Activated CD4-positive, alpha-beta T cell treated with anti-CD3 and anti-CD28 coated beads, Interleukin-2, amount 50 U/mL, for 48 hours (primary cell): ENCODE measurements at regions not wholly inside any gene's neighbourhood (a gene's known extent, or its start where the extent isn't known, plus 50 kb on each side); places are given as distances from the start of the nearest gene placed in this dataset.

Source experiments
- DNase-seq, 2 experiments: peaks; one replicate each; pipeline ENCODE4 v3.0.0-alpha.2; 2020

DNA sequence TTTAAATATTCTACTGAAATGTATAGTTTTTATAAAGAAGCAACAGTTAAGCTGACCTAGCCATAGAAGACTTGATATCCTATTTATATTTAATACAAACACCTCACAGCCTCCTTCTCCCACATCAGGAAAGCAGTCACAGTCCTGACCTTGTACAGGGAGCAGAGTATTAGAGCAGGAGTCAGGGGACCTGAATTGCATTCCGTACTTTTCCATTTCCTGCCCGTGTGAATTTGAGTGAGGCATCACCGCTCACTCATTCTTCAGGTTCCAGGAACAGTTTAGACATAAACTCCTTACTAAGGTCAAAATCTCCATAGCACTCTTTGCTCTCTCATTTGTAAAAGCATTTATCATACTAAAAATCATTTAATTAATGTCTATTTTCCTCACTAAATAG, 482.5 kb upstream of the FAT3 start:
- DNase-seq, result no peak

DNA sequence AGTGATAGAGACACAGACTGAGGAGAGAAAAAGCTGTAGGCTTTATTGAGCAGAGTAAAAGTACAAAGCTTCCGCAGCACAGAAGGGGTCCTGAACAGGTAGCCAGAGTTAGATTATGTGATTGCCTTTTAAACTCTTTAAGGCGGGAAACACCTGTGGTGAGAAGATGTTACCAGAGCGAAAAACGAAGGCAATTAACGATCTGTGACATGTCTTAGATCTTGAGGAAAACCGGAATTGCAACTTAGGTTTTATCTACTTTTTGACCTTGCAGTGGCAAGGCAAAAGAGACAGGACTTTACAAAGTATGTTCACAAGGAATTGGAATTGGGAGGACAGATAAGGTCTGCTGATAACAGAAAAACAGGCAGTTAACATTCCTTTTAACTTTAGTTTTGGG, 493.6 kb upstream of the FAT3 start:
- DNase-seq, result no peak

DNA sequence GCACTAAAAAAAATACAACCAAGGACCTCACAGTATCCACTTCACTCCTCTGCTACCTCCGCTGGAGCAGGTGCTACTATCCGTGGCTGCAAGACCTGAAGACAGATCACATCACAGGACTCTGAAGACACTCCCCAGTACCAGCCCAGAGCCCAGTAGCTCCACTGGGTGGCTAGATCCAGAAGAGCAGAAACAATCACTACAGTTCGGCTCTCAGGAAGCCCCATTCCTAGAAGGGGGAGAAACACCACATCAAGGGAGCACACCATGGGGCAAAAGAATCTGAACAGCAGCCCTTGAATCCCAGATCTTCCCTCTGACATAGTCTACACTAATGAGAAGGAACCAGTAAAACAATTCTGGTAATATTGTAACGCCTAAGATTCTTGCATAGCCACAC, 494.0 kb upstream of the FAT3 start:
- DNase-seq, result no peak

DNA sequence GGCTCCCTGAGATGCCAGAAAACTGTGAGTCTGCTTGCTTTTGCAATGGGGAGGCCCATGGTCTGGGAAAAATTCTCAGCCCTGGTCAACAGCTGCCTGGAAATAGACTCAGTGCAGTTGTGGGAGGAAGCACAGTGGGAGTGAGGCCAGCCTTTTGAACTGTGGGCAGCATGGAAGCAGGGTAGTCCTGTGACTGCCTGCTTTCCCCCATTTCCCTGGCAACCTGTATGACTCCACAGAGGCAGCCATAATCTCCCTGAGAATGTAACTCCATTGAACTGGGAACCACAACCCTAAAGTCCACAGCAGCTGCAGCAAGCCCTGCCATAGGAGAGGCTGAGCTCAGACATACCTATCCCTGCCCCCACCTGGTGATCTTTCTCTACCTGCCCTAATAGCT, 494.6 kb upstream of the FAT3 start:
- no peak for DNase-seq

DNA sequence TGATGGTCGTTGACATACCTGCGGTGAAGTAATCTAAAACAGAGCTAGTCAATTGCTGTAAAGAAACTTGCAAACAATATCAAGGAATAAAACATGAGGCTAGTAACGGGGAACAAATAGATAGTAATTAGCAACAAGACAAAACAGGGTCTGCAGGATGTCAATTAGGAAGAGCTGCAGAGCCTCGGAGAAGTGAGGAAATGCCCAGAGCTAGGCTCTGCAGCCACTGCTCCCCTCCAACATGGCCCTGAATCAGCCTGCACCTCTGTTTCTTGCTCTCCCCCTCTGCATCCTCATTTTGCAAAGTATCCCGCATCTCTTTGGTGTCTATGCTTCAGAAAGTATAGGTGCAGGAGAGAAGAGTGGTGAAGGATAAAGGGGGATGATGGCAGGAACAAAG, 507.4 kb upstream of the FAT3 start:
- no peak for DNase-seq

DNA sequence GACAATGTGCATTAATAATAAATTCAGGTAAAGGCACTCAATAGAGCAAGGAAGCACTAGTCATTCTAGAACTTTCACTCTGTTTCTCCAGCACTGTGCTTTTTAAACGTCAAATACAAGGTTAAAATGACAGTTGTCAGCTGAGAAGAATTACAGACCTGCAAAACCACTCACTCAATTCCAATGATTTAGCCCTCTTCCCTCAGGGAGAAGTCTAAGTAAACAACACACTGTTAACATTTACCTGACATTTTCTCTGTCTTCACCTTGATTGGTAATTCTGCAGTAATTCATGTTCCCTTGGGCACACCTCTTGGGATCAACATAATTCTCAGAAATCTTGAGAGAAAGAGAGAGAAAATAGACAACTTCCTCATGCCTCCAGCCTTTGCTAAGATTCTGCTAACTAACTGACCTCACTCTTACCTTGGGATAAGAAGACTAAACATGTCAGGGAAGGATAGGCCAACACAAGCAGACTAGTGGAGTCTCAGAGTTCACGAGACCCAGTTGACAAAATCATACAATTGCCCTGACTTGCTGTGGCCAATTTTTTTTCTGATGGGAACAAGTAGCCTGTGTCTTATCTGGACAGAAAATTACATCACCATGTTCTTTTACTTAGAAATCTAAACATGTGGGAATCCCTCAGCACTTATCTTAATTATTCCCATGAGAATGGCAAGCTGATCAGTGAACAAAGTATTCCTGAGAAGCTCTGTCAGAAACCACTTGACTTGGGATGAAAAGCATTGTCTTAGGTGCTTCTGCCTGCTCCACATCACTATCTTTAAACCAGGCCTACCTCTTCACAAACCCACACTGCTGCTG, 516.8 kb upstream of the FAT3 start:
- no peak for DNase-seq

DNA sequence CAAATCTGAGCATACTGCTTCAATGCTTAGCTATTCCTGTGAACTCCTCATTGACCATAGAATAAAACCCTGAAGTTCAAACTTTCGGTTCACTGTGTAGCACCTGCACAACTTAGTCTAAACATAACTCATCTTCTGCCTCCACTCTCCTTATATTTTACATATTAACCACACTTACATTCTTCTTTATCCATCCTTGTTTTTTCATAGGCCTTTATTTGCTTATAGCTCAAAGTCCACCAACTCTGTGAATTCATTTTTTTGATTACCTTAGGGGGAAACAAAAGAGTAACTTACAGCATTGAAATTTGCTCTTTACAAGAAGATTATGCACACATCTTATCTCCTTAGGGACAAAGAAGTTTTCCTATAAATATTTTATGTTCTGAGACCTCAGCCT, 521.6 kb upstream of the FAT3 start:
- no peak for DNase-seq

DNA sequence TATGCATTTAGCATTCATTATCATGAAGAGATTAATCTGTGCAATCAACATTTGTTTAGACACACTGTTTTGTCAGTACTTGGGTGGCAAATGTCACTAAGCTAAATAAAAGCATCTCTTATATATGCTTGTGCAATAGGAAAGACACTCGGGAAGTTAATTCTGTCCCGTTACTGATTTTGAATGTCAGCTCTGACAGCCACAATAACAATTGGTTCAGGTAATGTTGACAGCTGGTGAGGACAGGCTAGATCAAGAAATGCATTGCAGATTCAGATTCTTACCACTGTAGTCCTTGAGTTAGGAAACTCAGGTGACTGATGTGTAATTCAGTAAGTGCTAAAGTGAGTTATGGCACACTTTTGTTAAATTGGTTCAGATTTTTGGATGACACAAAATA, 523.8 kb upstream of the FAT3 start:
- DNase-seq, result no peak

DNA sequence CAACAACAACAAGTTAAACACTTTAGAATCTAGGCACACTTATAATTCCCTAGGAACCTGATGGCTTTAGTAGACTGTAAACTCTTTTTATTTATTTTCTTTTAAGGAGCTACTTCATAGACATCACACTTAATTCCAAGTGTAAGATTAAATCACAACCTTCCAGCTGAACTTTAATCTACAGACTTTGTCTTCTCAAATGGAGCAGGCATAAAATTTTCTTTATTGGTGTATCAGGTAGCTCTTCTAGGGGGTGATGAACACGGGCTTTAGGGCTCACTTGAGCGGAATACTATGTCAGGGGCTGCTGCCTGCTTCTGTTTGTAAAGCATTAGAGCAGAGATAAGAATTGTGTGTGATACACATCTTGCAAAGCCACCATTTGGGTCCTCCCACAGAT, 525.8 kb upstream of the FAT3 start:
- no peak for DNase-seq

DNA sequence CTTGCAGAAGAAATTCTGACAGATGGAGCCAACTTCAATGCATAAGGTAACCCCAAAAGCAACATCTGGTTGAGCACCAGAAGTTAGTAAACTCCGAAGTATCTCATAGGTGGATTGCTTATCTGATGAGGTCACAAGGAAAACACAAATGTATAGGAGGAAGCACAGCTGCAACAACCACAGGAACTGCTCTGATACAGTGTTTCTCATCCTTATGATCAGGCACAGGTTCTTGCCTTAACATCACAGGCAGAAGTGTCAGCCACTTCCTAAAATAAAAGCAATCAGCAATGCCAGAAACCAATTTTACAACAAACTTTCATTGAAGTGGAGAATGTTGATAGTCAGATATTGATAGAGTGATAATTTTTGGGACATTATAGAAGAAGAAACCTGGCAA, 530.3 kb upstream of the FAT3 start:
- no peak for DNase-seq

DNA sequence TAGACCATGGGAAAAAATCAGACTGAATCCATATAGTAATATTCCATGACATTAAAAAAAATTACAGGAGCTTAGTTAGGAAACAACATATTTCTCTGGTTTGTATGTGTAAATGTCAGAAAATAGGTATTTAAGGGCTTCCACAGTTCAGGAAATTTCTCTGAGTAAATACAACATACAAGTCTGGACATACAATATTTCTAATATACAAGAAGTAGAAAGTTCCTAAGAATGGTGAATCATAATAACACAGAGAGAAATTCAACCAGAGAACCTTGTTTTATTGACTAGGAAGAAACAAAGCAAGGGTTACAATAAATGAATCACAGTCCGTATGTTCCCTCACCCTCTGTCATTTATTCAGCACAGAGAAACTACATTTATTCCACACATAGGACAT, 532.7 kb upstream of the FAT3 start:
- DNase-seq, result no peak

DNA sequence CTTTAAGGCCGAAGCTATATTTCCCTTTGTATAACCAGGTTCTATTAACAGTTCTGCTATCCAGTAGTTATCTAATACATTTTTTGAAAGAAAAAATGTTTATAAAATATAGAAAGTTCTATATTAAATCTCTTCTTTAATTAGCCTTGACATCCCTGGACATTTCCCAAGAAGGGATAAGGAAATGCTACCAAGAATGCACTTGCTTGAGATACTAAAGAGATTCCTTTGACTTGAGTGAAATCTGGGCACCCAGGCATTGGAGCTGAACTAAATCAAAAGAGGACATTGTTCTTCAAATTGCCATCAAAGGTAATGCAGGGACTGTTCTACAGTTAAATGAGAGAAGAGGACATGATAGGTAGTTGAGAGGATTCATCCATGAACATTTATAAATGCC, 535.9 kb upstream of the FAT3 start:
- no peak for DNase-seq

DNA sequence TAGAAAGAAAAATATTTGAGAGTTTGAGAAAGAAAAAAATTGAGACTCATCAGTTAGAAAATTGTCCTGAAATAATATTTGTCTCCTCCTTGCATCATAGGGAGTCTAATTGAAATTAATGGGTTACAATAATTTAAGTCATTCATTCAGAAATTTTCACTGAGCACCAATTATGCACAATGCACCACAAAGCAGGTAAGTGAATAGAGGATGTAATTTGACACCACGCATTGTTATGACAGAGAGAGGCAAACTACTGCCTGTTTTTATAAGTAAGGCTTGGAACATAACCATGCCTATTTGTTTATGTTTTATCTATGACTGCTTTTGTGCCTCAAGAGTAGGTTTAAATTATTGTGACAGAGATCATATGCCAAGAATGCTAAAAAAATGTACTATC, 537.9 kb upstream of the FAT3 start:
- DNase-seq, result no peak

DNA sequence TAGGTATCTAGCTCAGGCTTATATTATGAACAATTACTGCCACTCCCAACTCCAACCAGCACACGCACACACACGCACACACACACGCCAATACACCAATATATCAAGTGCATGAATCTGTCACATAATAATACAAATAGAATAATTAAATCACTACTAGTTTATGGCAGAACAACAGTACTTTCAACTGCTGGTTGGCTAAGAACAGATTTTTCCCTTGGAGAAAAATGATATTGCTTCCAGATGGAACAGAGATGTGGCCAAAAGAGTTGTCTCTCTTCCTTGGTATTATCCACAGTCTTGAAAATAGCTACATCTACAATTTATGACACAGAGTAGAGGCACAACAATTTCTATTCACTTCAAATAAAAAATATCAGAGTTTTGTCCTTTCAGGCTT, 538.3 kb upstream of the FAT3 start:
- no peak for DNase-seq

DNA sequence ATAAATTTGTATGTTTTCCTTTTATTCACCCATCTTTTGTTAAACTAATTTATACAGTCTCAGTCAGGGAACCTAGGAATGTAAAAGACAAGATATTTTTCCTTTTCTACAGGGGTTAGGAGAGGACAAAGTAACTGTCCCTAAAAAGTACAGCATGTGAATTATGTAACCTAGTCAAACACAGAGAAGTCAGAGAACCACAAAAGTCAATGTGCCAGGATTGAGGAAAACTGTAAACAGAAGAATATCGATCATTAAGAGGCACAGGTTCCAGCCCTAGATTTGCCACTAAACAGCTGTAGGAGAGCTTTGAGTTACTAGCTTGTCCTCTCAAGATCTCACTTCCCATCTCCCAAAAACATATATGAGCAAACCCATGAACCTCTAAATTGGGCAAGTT, 550.9 kb upstream of the FAT3 start:
- no peak for DNase-seq

DNA sequence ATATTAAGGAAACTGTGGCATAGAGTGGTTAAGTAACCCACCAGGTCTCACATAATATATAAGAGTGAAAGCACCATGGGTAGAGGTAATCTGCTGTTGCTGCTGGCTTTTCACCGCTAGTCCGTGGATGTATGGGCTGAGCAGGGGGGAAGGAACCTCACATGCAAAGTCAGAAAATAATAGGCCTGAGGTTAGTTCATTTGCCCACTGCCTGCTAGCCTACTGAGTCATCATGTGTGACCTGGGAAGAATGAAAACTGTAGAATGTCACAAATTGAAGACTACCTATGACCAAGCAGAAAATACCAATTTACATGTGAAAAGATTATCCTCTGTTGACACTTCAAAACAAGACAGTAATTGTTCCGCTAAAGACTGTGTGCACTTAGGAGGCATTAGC, 560.1 kb upstream of the FAT3 start:
- DNase-seq, result no peak

DNA sequence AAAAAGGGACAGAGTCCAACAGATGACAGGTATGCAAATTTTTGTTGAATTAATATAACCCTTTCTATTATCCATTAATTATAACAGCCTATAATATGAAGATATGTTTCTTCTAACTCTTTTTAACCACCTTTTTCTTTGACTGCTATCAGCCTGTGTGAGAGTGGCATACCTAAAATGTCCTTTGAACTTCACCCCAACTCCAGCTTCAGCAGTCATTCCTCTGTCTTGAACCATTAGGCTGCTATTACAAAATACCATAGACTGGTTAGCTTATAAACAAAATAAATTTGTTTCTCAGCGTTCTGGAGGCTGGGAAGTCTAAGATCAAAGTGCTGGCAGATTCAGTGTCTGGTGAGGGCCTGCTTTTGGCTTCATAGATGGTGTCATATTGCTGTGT, 564.6 kb upstream of the FAT3 start:
- DNase-seq, result no peak

DNA sequence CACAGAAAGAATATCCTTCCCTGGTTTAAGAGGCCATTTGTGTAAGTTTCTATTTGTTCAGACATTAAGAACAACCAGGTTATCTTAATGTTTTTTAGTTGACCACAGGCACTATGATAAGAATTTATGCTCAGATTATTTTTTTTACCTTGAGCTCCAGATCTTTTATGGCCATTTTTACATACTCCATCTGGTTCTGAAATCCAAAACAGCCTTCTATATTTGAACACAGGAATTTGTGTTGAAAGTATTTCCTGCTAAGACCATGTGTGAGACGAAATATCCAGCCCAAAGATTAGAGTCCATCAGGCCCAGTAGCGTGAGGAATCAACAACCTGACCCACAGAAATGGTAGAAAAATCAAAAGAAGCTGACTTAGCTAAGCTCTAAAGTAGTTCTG, 569.9 kb upstream of the FAT3 start:
- DNase-seq, result no peak

DNA sequence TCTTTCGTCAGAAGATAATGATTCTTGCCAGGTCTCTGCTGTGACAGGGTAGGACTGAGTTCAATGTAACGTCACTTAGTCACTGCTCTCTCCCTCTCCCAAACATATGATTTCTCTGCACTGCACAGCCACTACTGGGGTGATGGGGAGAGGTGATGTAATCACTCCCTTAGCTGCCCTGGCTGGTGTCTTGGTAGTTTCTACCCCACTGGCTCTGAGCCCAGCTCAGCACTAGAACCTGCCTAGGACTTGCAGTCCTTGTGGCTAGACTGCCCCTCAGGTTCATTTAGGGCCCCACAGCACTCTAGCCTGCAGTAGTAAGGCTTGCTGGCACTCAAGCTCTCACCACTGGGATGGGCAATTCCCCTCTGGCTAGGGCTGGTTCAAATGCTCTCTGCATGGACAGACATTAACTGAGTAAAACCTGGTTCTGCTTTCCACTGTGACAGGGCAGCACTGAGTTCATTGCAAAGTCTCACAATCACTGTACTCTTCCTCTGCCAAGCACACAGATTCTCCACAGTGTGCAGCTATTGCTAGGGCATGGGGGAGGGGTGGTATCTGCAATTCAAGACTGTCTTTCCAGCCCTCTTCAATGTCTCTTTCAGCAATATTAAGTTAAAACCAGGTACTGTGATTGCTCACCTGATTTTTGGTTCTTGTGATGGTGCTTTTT, 571.4 kb upstream of the FAT3 start:
- no peak for DNase-seq

DNA sequence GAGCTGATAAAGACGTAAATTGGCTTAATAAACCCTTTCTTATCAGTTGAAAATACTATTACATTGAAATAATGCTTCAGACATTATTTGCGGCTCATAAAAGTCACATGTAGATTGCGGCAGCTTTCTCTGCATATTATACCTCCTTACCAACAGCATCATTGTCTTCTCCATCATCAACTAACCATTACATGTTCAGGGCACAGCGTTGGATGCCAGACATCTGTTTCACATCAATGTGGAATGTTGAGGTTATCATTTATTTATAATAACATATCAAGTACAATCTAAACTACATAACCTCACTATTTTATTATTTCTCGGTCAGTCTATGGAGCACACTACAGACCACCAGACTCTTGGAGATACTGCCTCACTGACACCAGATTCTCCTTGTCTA, 573.8 kb upstream of the FAT3 start:
- no peak for DNase-seq

DNA sequence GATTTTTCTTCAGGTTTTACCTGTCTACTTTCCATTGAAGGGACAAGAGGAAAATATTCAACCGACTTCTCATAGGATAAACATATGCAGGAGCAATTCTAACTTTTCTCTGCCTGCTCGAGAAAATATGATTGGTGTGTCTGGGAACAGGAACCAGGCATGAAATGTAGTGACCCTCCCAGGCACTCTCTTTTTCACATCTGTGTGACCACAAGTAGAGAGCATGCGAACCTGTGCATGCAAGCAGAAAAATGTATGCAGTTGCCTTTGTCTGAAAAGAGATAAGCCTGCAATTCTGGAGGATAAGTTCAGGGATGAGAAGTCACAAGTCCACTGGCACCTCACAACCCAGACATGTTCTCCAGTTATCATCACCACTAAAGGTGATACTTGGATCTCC, 583.5 kb upstream of the FAT3 start:
- DNase-seq, result no peak

DNA sequence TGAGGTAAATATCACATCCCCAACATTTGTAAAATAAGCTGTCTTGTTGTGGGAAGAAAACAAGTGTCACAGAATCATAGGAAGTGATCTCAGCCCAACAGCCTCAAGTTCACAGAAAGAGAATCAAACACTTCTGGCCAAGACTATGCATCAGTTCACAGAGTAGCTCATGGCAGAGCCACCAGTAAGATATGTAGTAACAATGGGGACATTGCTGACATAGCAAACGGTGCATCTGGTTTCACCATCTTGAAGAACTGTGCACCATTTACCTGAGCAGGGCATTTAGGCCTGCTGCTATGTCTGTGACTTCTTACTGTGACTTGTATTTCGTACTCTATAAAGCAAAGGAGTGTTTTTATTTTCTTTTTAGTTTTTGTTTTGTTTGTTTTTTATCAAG, 585.3 kb upstream of the FAT3 start:
- DNase-seq, result no peak

DNA sequence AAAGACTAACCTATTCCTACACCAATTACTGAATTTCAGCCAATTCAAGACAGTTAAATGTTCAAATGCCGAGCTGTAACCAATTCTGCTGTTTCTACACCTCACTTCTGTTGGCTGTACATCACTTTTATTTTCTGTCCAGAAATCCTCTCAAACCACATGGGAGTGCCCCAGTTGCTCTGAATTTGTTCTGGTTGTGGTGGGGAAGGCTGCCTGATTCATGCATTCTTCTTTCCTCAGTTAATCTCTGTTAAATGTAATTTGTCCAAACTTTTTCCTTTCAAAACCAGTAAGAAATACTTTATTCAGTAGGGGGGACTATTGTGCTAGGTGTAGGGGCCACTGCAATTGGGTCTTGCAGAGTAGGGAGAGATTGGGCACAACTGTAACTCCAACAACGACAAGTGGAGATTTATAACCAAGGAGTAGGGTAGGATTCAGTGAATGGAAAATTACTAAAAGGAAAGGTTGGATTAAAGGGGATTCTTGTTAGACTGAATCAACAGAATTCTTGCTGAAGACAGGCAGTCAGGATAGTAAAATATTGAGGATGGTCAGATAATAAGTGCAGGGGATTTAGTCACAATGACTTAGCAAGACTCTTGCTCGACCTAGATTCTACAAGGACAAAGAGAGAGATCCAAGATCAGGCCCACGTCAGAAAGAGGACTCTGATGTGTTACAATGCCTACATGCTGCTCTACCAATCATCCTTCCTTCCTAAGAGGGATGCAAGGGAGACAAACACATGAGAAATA, 593.5 kb upstream of the FAT3 start:
- DNase-seq, result no peak

DNA sequence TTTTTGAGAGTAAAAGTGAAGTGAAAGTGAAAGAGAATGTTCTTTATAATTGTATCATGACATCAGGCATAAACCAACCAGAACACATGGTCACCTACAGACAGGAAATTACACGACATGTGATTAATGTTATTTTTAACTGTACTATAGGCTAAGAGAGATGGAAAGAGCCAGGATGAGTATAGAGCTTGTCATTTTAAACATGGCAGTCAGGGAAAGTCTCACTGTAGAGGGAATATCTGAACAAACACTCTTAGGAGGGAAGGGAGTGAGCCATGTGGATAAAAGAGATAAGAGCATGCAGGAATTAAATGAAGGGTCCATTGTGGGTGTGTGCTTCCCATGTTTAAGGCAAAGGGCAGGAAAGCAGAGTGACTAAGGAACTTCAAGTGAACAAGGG, 599.1 kb upstream of the FAT3 start:
- no peak for DNase-seq
